GM12891 (cell line): ENCODE measurements at regions not wholly inside any gene's neighbourhood (a gene's known extent, or its start where the extent isn't known, plus 50 kb on each side); places are given as distances from the start of the nearest gene placed in this dataset.

Experiments used
- POLR2A ChIP-seq: IDR thresholded peaks from 2 replicates; pipeline ENCODE4 v1.6.1; 2011; ENCODE audit warnings: low read depth, low read length, control low read depth
- POLR2AphosphoS5 ChIP-seq: IDR thresholded peaks from 2 replicates; pipeline ENCODE4 v1.6.1; 2011; ENCODE audit warnings: low read depth, low read length, control low read depth
- SPI1 ChIP-seq: IDR thresholded peaks from 2 replicates; pipeline ENCODE4 v1.6.1; 2011; ENCODE audit warnings: low read depth, low read length, control low read depth
- TAF1 ChIP-seq: IDR thresholded peaks from 2 replicates; pipeline ENCODE4 v1.6.1; 2011; ENCODE audit warnings: low read depth, low read length, control low read depth

GRCh38 chr7:68272507-68272906 lies 1275.9 kb downstream of the TYW1 start:
- no peak for TF ChIP-seq POLR2A
- no peak for TF ChIP-seq POLR2AphosphoS5
- TF ChIP-seq TAF1: no peak
- TF ChIP-seq SPI1: no peak
